ENCODE measurements at regions not wholly inside any gene's neighbourhood (a gene's known extent, or its start where the extent isn't known, plus 50 kb on each side); places are given as distances from the start of the nearest gene placed in this dataset.

- no peak for DNase-seq (ENCODE audit: low read depth in 2 of 2)
These were observed 132.6 kb upstream of the PUDP start for GRCh38 chrX:7280520-7280919.

- DNase-seq (ENCODE audit: low read depth in 2 of 2) = no peak
These were observed 124.4 kb upstream of the PUDP start for GRCh38 chrX:7272346-7272745.

- DNase-seq (ENCODE audit: low read depth in 2 of 2) = no peak
These were observed 123.0 kb upstream of the PUDP start for GRCh38 chrX:7270933-7271332.

GRCh38 chrX:7269991-7270390 is 122.0 kb upstream of the PUDP start:
- peak; percentile 58 to 62 for DNase-seq (ENCODE audit: low read depth in 2 of 2)

GRCh38 chrX:7269589-7269988 is 121.6 kb upstream of the PUDP start:
- no peak for DNase-seq (ENCODE audit: low read depth in 2 of 2)

- DNase-seq (ENCODE audit: low read depth in 2 of 2) = peak; percentile 68 to 70
These were observed 118.3 kb upstream of the PUDP start for GRCh38 chrX:7266288-7266687.

- no peak for DNase-seq (ENCODE audit: low read depth in 2 of 2)
These were observed 116.4 kb upstream of the PUDP start for GRCh38 chrX:7264399-7264798.

- no peak for DNase-seq (ENCODE audit: low read depth in 2 of 2)
These were observed 116.0 kb upstream of the PUDP start for GRCh38 chrX:7263961-7264360.

- no peak for DNase-seq (ENCODE audit: low read depth in 2 of 2)
These were observed 115.4 kb upstream of the PUDP start for GRCh38 chrX:7263330-7263729.

- no peak for DNase-seq (ENCODE audit: low read depth in 2 of 2)
These were observed 114.6 kb upstream of the PUDP start for GRCh38 chrX:7262551-7262950.

GRCh38 chrX:7261672-7262332 is 113.8 kb upstream of the PUDP start:
- no peak for DNase-seq (ENCODE audit: low read depth in 2 of 2)

- no peak for DNase-seq (ENCODE audit: low read depth in 2 of 2)
These were observed 106.2 kb upstream of the PUDP start for GRCh38 chrX:7254144-7254543.

- no peak for DNase-seq (ENCODE audit: low read depth in 2 of 2)
These were observed 105.6 kb upstream of the PUDP start for GRCh38 chrX:7253565-7253964.

- no peak for DNase-seq (ENCODE audit: low read depth in 2 of 2)
These were observed 104.2 kb upstream of the PUDP start for GRCh38 chrX:7252013-7252610.

GRCh38 chrX:7247346-7247745 is 99.4 kb upstream of the PUDP start:
- no peak for DNase-seq (ENCODE audit: low read depth in 2 of 2)

- DNase-seq (ENCODE audit: low read depth in 2 of 2) = no peak
These were observed 96.5 kb upstream of the PUDP start for GRCh38 chrX:7244405-7244804.

- no peak for DNase-seq (ENCODE audit: low read depth in 2 of 2)
These were observed 94.7 kb upstream of the PUDP start for GRCh38 chrX:7242613-7243012.

- no peak for DNase-seq (ENCODE audit: low read depth in 2 of 2)
These were observed 93.0 kb upstream of the PUDP start for GRCh38 chrX:7240929-7241328.

GRCh38 chrX:7235071-7235470 is 87.1 kb upstream of the PUDP start:
- no peak for DNase-seq (ENCODE audit: low read depth in 2 of 2)

GRCh38 chrX:7233580-7234406 is 85.8 kb upstream of the PUDP start:
- DNase-seq (ENCODE audit: low read depth in 2 of 2) = no peak

- no peak for DNase-seq (ENCODE audit: low read depth in 2 of 2)
These were observed 80.3 kb upstream of the PUDP start for GRCh38 chrX:7228226-7228625.

GRCh38 chrX:7225338-7225737 is 77.4 kb upstream of the PUDP start:
- no peak for DNase-seq (ENCODE audit: low read depth in 2 of 2)

GRCh38 chrX:7223271-7223670 is 75.3 kb upstream of the PUDP start:
- no peak for DNase-seq (ENCODE audit: low read depth in 2 of 2)

All from fibroblast of skin of left quadriceps (primary cell).